NCI-H69 (cell line): ENCODE measurements at regions not wholly inside any gene's neighbourhood (a gene's known extent, or its start where the extent isn't known, plus 50 kb on each side); places are given as distances from the start of the nearest gene placed in this dataset.
"Not testable (repeated sequence)": the region's sequence is repeated elsewhere in the genome, so short reads cannot be mapped to it uniquely, and the experiment has no call there.

Experiments used
- DNase-seq: peaks from one replicate; lab custom pipeline; 2025; lab: John Stamatoyannopoulos, UW

DNA sequence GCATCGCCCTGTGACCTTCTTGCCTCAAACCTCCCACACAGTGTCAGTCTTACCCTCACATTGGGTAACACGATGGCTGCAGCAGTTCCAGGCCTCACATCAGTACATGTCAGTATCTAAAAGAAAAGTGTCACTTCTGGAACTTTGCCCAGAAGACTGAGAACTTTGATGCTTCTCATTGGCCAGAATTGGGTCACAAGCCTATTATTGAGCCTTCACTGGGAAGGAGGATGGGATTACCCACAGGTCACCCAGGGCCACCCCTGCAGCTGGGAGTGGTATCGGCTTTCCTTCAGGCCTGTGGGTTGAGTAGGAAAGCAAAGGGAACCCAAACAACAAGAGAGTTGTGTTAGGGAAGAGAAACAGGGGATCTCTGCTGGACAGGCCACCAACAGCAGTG, 111.5 kb downstream of the NPY start:
- DNase-seq = no peak

DNA sequence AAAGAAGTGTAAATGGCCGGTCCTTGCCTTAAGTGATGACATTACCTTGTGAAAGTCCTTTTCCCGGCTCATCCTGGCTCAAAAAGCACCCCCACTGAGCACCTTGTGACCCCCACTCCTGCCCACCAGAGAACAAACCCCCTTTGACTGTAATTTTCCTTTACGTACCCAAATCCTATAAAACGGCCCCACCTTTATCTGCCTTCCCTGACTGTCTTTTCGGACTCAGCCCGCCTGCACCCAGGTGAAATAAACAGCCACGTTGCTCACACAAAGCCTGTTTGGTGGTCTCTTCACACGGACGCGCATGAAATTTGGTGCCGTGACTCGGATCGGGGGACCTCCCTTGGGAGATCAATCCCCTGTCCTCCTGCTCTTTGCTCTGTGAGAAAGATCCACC, 112.4 kb downstream of the NPY start:
- not testable (repeated sequence) for DNase-seq

DNA sequence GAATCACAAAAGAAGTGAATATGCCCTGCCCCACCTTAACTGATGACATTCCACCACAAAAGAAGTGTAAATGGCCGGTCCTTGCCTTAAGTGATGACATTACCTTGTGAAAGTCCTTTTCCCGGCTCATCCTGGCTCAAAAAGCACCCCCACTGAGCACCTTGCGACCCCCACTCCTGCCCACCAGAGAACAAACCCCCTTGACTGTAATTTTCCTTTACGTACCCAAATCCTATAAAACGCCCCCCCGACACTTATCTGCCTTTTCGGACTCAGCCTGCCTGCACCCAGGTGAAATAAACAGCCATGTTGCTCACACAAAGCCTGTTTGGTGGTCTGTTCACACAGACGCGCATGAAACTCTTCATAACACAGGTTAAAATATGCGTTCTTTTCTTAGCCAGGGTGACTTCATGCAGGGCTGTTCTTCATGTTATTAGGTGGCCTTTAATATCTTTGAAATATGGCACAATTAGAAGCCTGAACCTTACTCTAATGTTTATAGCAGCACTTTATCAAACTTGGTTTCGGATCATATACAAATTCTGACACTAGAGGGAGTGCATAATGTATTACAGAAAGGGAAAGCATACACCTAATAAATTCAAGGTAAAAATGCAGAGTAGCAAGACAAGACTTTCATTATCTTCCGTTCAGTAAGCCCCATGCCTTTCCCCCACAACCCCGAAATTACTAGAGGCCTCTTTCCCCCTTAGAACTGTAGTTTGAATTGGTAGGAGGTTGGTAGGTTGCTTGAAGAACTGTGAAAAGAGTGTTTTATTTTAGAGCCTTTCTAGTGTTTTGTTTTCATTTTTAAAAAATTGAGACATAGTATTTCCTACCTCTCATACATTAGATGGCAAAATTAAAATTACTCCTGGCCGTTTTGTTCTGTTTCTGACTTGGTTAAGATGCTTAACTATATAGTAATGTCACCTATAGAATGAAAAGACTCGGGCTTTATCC, 117.9 kb downstream of the NPY start:
- DNase-seq = peak; percentile 28

DNA sequence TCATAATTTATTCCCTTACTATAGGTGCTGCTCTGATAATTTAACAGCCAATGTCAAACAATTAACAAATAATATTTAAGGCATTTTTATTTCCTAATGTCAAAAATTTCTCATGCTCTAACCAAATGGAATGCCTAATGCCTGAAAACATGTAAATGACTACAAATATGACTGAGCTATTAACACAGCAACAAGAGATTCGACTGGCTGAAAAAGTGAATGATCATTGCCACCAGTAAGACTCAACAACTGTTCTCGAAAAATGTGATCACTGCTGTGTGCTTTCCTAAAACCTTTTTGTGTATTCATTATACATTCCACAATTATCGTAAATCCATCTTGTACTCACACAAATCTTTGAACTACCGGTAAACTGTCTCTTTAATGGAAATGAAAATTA, 118.7 kb downstream of the NPY start:
- DNase-seq = no peak

DNA sequence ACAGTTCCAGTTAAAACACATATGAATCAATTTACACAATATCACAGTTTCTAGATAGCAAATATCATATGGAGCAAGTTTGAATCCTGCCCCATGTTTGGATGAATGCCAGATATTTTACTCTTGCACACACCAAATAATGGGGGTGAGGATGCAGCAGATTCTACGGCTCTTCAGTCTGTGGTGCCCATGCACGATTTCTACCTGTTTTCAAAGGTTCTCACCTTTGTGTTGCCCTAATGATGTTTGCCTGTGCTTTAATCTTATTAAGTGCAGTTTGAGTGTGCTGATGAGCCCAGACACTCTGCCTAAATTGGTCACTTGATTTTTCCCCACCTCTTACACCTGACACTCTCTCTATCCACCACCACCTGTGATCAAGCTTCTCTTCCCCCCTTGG, 119.6 kb downstream of the NPY start:
- DNase-seq = no peak

DNA sequence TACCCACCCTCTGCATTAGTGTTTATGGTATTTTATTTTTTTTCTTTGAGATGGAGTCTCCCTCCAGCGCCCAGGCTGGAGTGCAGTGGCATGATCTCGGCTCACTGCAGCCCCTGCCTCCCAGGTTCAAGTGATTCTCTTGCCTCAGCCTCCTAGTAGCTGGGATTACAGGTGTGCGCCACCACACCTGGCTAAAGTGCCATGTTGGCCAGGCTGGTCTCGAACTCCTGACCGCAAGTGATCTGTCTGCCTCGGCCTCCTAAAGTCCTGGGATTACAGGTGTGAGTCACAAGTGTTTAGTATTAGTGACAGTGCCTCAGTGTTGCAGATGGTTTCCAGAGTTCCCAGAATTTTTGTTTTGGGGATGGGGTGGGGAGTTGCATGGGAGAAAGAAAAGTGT, 120.3 kb downstream of the NPY start:
- no peak for DNase-seq

DNA sequence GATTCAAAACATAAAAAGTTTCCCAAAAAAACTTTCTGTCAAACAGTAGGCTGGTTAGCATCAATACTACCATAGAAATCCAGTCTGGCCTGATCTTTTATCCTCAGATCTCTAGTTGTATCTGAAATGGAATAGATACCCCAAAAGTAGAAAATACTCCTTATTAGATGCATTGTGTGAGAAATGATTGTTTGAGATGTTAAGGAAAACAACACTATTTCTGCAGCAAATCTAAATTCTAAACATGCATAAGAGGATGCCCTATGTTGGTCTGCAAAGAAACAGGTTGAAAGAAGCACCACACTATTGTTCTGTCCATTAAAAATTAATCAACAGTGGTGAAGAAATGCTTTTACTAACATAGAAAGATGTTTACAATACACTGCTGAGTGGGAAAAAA, 121.0 kb downstream of the NPY start:
- no peak for DNase-seq

DNA sequence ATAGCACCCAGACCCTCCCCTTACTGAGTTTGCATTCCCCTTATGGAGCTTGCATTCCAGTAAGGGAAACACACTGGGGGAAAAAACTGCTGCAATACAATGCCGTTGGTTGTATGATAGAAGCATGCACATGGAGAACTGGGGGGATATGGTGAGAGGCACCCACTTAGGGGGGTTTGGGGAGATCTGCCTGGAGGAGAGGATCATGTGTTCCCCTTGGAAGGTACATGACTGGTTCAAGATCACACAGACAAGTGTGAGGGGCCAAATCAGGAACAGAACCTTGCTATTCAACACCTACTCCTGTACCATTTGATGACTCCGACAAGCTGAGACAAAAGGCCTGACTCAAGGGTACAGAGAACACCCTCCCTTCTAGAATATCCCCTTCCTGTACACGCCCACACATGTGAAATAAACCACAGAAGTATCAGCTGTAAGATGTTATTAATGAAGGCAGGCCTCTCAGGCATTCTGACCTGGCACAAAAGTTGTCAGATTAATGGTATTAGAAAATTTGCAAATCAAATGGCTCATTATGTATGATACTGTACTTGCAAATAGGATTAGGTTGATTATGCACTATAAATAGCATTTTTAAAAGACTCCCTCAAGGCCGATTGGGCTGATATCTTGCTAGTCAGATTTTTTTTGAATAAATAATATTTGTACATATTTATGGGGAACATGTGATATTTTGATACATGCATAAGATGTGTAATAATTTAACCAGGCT, 122.2 kb downstream of the NPY start:
- DNase-seq = no peak

DNA sequence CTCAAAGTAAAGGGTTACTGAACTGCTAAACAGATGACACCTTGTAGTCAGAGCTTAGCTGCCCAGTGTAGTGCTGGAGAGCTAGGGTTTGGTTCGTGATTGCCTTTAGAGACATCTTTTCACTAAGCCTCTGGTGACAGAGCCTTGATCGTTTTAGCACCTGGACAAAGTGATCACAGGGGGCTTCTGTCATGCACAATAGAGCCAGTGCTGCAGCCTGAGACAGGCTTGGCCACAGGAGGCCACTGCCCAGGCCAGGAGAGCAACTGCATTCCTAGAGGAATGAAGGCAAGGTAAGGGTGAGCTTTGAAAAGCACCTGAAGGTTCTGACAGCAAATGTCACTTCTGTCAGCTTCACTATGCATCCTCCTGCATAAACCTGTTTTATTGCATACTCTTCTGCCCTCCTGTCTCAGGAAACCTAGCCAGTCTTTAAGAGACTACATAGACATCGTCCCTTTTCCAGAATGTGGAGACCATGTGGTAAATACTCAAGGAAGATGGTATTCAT, 122.9 kb downstream of the NPY start:
- no peak for DNase-seq

DNA sequence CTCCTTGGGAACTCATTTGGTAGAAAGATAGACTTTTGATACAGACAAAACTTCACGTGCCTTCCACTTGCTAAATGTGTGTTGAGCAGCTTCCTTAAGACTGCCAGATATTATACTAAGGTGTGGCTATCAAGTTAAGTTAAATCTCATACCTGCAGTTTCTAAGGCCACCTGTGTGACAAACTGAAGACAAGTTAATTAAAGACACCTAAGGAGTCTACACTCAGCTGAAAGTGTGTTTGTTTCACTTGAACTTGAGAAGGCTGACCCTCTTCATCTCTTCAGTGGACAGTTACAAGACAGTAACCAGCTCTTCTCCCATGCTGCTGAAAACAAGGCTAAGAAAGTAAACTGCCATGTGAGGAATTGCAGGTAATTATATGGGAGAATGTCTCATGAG, 124.0 kb downstream of the NPY start:
- no peak for DNase-seq

DNA sequence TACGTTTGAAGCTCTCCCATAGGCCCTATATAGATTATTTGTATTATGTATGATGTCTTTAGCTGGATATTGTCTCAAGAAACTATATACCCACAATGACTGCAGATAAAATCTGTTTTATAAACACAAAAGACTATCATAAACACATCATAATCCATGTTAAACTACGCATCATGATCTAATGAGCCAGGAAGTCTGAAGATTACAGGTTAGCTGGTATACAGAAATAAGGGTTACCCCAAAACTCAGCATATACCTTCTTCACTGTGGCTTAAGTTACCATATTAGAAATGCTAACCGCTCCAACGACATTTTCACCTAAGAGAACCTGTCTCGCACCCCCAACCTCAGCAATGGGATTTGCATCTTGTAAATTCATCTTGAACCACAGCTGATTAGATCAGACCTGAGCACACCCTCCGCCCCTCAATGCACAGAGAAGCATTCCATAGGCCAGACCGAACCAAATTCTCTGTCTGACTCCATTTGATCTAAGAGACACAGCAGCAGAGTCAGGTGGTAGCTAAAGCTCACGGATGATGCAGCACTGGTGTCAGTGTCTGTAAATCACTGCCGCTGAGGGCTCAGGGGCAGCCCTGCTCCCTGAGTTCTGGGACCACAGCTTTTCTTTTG, 124.9 kb downstream of the NPY start:
- no peak for DNase-seq

DNA sequence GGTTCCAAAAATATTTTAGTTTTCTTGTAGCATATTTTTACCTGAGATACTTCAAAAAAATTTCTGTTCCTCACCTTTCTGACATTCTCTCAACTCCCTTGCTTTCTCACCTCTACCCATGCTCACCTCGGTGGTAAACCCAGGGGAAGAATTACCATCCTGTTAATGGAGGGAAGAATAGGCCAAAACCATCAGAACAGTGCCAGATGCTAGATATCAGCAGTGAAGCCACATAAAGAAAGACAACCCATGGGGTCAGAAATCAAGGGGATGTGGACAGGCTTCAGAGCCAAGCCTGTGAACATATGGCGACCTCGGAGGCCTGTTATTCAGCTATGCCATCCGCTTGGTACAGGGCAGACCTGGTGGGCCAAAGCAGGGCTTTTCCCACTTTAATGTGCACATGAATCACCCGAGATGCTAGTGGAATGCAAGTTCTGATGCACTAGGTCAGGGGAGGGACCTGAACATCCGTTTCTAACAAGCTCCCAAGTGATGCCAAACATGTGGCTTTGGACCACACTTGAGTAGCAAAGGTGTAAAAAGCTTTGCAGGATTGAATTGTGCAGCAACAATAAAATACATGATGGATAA, 125.5 kb downstream of the NPY start:
- DNase-seq = no peak

DNA sequence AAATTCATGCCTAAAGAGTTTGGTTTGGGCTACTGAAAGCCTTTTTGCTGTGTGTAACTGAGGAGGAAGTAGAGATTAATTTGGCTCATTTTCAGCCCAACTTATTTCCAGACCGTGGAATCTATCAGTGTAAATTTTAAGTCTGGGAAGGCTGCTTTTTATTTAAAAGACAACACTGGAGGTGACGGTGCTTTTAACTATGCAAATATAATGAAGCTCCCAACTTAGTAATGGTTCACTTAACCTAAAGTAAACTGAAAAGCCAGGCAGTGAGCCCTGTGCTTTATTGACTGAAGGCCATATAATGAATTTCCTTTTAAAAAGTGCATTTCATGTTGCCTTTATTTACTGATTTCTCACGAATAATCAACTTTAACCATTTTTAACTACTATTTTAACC, 127.2 kb downstream of the NPY start:
- peak; percentile 48 for DNase-seq

DNA sequence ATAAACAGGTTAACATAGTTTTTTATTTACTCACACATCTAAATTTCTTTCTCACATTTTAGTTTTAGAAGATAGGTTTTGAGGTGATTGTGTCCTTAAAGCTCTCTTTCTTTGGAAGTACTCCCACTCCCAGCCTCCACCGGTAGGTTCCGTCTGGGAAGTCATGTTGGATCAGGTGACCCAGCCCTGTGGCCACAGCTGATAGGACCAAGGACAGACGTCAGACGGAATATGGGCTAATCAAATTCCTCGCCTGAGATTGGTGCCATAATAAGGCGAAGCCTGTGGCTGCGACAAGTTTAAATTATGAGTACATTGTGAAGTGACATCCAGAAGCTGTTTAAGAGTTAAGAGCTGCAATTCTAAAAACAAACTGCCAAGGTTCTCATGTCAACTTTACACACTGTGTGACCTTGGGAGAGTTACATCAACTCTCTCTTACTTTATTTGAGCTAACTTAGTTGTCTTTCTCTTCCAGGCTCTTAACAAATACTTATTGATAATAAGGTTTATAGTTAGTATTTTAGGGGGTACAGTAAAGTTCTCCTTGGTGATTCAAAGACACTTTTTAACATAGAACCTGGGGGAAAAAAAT, 133.6 kb downstream of the NPY start:
- DNase-seq = no peak

DNA sequence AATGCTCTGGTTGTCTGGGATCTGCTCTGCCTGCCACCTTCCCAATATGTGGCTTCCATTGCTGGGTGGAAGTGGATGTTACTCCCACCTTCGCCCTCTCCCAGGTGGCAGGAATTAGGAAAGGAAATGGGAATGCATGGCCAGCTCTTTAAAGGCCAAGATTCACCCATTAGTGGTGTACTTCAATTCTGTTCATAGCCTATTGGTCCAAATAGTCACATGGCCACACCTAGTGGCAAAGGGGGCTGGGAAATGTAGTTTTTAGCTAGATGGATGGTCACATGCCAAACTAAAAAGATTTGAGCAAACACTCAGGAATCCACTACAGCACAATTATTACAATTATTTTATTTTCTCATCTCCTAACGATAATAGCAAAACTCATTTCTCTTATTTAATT, 135.1 kb downstream of the NPY start:
- DNase-seq = no peak

DNA sequence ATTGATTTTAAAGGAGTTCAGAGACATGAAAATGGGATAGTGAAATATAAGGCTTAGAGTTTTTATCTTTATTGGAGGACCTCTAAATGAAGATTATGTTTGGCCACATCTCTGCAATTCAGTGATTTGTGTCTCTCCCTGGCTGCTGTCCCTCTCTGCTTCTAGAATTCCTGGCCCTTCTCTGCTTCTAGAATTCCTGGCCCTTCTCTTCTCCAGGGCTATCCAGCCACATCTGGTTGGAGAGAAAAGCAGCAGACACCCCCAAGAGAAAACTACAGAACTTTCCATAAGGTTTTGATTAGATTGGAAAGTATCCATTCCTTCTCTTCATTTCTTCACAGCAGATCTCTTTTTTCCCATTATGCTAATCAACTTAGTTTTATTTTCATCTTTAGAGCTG, 135.5 kb downstream of the NPY start:
- DNase-seq = no peak

DNA sequence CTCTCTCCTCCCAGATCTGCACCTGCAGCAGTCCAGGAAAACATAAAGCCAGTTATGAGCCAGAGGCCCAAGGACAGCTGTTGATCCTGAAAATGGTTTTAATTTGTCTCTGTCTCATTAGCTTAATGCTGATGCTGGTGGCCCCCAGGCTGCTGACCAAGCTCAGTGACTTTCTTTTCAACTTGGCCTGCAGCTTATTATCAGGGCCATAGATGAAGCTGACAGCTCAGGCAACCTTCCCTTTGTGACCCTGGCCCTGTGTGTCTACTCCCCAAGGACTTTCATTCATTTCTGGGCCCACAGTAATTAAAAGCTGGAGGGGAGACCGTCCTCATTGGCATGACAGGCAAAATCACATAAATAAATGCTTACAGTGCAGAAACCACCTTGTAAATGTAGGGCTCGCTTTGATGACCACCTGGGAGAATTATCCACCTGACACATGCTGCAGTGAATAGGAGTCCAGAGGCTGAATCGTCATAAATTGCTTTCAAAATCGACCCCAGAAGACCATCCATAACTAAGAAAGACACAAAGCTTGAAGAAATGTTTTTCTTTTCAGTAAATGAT, 138.5 kb downstream of the NPY start:
- DNase-seq = peak; percentile 8

DNA sequence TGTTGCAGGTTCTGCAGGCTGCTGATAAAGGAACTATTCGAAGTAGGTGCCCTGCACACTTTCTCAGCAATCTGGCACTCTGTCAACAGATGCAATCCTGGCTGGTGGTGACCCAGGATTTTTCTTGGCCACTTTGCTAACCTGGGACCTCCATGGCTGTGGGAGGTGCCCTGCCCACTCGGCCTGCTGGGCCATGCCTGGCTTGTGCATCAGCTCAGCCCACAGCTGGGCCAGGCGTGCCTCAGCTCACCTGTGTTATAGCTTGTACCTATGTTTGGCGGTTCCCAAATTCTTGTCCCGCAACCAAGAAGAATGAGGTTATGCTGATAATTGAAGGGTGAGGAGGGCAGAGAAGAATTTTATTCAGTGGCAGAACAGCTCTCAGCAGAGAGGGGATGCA, 141.7 kb downstream of the NPY start:
- DNase-seq = no peak

DNA sequence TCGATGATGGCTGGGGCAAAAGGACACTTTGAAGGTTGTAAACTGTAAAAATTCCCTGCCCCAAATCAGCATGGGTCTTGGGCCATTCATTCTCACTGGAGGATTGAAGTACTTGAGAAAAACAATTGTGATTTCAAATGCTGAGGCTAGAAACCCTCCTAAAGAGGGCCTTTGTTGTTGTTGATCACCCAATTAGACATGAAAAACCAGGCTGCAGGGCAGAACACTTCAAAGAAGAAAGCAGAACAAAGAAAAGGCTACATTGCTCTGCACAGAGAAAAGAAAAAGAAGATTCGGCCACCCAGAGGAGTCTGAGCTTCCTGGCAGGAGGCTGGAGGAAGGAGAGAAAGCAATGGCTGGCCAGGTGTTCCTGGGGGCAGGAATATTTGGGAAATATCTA, 143.1 kb downstream of the NPY start:
- no peak for DNase-seq

DNA sequence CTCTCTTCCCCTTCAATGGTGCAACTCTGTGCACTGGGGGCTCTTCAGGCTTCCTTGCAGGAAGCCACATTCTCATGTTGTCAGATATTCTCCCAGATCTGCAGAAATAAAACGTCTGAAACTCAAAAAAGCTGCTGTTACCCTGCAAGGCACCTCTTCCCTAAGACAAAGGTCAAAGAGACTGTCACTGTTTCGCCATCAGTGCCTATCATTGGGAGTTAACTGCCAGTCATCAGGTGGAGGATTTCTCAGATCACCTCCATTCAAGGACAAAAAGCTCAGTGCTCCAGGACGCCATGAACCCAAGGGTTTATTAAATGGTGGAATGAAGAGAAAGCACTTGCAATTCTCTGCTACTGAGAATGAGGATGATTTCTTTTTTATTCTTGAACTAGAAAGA, 144.6 kb upstream of the PALS2 start:
- no peak for DNase-seq

DNA sequence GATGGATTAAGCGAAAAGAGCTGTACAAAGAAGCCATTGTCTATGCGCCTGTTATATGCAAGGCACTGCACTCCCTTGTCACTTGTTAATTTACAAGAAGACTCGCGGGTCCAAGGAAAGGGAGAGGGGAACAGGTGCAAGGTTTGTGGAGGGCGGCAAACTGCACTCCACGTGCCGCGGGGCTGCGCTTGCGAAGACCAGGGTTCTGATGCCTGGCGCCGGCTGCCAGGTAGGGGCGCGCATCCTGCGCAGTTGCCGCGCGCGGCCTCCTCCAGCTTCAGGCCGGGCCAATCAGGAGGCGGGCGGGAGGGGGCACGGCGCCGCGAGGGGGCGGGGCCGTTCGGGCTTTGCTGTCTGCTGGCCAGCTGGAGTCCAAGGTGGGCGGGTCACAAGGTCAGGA, 140.6 kb upstream of the PALS2 start:
- no peak for DNase-seq

DNA sequence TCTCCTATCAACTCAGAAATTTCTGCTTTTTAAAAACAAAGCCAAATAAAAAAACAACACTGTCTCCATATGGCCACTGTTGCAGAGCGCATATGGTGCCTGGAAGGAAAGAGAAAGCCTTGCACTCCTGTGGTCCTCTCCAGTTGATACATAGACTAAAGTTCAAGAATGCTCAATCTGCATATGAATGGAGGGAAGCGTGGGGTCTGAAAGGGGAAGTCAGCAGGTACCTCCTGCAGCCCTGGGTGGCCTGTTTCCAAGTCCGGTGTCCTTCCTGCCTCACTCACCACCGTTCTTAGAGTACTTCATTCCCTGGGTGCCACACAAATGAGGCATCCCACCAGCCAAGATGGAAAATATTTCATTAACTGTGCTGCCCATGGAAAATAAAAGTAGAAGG, 138.3 kb upstream of the PALS2 start:
- peak; percentile 40 for DNase-seq
